HG03575 (cell line): ENCODE measurements at regions not wholly inside any gene's neighbourhood (a gene's known extent, or its start where the extent isn't known, plus 50 kb on each side); places are given as distances from the start of the nearest gene placed in this dataset.
A peak's percentile ranks its signal among the peaks of the same experiment; 100 is the strongest.
"Not testable (repeated sequence)": the region's sequence is repeated elsewhere in the genome, so short reads cannot be mapped to it uniquely, and the experiment has no call there.

Experiments
- ATAC-seq: cut with Tn5 transposase; IDR thresholded peaks from one replicate; pipeline ENCODE4 v1.9.1; 2021; ENCODE audit not compliant: unreplicated experiment, insufficient number of reproducible peaks, low FRiP score; ENCODE audit errors: extremely low read depth

- no peak for ATAC-seq
Observed at GRCh38 chr3:152738656-152739055, 96.3 kb upstream of the P2RY1 start.

GRCh38 chr3:152742368-152743347 is 92.3 kb upstream of the P2RY1 start:
- ATAC-seq: no peak

GRCh38 chr3:152745646-152746045 is 89.3 kb upstream of the P2RY1 start:
- no peak for ATAC-seq

GRCh38 chr3:152754303-152754702 is 80.6 kb upstream of the P2RY1 start:
- no peak for ATAC-seq

- no peak for ATAC-seq
Observed at GRCh38 chr3:152756807-152757206, 78.1 kb upstream of the P2RY1 start.

- ATAC-seq: peak; percentile 56
Observed at GRCh38 chr3:152760024-152760563, 74.8 kb upstream of the P2RY1 start.

GRCh38 chr3:152760591-152760990 is 74.3 kb upstream of the P2RY1 start:
- peak; percentile 15 for ATAC-seq

- ATAC-seq: no peak
Observed at GRCh38 chr3:152768478-152768877, 66.5 kb upstream of the P2RY1 start.

GRCh38 chr3:152769523-152769922 is 65.4 kb upstream of the P2RY1 start:
- no peak for ATAC-seq

- no peak for ATAC-seq
Observed at GRCh38 chr3:152770296-152770695, 64.6 kb upstream of the P2RY1 start.

- ATAC-seq: no peak
Observed at GRCh38 chr3:152771120-152771519, 63.8 kb upstream of the P2RY1 start.

- no peak for ATAC-seq
Observed at GRCh38 chr3:152772674-152773225, 62.2 kb upstream of the P2RY1 start.

- ATAC-seq: no peak
Observed at GRCh38 chr3:152773633-152774032, 61.3 kb upstream of the P2RY1 start.

GRCh38 chr3:152774230-152774629 is 60.7 kb upstream of the P2RY1 start:
- not testable (repeated sequence) for ATAC-seq

GRCh38 chr3:152778022-152778421 is 56.9 kb upstream of the P2RY1 start:
- ATAC-seq: no peak

- no peak for ATAC-seq
Observed at GRCh38 chr3:152779653-152780052, 55.3 kb upstream of the P2RY1 start.

GRCh38 chr3:152780553-152780952 is 54.4 kb upstream of the P2RY1 start:
- ATAC-seq: no peak

- no peak for ATAC-seq
Observed at GRCh38 chr3:152785051-152785450, 49.9 kb upstream of the P2RY1 start.
